GM18499 (cell line): ENCODE measurements at regions not wholly inside any gene's neighbourhood (a gene's known extent, or its start where the extent isn't known, plus 50 kb on each side); places are given as distances from the start of the nearest gene placed in this dataset.

ENCODE experiments used
- ATAC-seq: cut with Tn5 transposase; IDR thresholded peaks from one replicate; pipeline ENCODE4 v1.9.1; 2021; ENCODE audit warnings: moderate number of reproducible peaks; ENCODE audit not compliant: insufficient read depth, unreplicated experiment

GRCh38 chr4:164512124-164512523 lies 241.8 kb upstream of the SMIM31 start:
- no peak for ATAC-seq

DNA sequence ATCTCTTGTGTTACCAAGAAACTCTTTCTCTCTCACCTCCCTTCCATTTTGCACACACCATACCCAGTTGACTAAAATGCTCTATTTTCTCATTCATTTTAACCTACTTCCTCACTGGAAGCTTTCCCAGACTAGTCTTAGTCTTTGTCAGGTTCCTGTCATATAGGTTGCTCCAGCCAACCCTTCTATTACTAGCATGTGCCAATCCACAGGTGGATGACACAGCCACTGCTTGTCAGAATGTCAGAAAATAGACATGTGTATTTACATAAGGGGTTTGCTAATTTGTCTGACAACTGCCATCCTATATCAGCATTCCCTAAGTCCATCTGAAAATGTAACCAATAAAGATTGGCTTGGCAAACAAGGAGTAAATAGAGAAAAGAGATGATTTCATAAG lies 239.2 kb upstream of the SMIM31 start:
- no peak for ATAC-seq

DNA sequence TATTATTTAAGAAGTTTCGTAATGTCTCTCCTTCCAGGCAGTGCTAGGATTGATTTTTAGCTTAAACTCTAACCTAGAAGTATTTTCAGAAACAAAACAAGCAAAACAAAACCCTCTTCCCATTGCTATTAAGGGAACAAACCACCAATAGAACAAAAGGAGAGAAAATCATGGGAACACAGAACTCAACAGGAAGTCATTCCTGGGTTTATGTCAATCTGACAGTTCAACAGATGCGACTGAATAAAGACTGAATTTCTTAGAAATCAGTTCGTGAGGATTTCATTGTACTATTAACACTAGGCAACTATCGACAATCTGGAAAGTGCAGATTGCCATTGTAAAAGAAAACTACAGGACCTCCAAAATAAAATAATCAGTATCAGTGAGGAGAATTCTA lies 229.1 kb upstream of the SMIM31 start:
- no peak for ATAC-seq

DNA sequence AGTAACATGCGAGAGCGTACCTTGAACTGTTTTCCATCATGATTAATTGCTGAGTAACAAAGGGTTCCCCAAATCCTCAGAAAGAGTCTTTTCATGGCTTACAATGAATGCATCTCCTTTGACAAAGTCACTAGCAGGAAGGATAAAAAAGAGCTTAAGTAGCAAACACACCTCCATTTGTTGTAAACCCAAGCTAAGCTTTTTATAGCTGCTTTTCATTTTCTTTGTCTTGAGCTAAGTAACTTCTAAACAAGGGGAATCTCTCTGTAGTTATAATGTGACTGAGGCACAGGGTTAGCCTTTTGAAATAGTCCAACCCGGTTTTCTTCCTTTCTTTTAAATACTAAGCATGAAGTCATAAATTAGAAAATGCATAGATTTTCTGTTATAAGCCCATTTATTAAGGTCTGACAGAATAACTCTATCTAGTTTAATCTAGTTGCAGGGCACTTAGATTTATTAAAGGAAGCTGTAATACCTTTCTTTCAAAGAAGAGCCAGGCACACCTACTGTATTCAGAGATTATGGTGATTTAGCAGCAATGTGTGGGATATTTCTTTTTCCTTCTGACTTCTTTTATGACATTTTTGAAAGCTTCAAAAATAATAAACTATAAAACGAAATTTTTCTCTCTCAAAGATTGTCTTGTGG lies 226.9 kb upstream of the SMIM31 start:
- no peak for ATAC-seq

DNA sequence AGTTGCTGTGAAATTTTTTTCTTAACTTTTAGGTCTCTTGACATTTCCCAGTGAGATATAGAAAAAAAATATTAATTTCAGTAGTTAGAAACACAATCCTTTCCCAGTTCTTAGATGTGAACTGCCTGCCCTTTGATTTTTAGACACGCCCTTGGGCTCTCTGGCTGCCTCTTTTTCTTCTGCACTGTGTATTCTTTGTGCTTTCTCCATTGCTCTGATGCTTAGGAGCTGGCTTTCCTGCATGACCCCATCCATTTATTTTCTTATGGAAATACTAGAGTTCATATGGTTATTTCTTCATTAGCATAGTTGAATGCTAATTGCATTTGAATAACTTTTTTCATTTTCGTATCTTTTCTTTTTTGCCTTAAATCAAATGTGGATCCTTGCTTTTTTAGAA lies 224.9 kb upstream of the SMIM31 start:
- no peak for ATAC-seq

DNA sequence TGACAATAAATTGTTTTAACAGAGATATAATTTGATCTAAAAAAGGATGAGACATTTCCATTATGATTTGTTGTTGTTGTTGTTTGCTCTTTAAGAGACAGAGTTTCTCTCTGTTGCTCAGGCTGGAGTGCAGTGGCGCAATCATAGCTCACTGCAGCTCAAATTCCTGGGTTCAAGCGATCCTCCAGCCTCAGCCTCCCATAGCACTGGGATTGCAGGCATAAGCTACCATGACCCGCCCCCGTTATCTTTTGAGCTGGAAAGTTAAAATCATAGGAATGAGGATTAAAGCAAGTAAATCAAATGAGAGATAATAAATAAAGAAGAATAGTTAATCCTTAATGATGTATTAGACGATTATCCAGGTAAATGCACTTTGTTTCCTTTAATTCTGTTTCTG lies 224.4 kb upstream of the SMIM31 start:
- no peak for ATAC-seq

DNA sequence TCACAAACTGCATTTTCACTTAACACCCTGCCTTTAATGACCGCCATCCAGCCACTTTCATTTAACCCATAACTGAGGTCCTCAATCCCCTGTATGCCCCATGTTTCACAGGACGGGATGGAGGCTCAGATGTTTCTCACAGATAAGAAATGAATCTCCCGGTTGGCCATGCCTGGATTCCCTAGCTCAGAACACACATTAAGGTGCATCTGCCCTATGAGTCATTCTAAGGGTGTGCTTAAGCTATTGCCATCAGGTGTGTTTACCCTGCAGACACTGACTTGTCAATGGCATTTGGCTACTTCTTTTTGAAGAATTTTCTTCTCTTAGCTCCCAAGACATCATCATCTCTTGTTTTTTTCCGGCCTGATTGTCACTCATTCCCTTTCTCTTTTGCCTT lies 222.6 kb upstream of the SMIM31 start:
- ATAC-seq = no peak

DNA sequence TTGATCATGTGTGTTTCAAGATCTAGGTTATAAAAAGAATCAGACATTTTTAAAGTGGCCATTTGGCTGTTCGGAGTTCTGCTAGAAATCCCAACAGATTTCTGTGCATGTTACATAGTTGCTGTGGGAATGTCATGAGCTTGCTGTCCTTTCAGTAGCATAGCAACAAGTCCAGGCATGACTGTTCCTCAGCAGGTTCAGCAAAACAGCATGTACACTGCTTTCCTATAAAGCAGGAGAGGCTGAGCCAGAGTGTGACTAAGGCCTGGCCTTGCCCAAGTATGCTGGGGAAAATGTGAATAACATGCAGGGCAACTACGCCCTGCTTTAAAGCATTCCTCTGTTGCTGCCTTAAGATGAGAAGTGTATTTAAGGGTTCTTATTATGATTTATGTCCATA lies 217.1 kb upstream of the SMIM31 start:
- no peak for ATAC-seq

GRCh38 chr4:164538097-164538496 lies 215.8 kb upstream of the SMIM31 start:
- no peak for ATAC-seq

- ATAC-seq = no peak
Measured at GRCh38 chr4:164540987-164541386, 212.9 kb upstream of the SMIM31 start.

- ATAC-seq = no peak
Measured at GRCh38 chr4:164542431-164542830, 211.5 kb upstream of the SMIM31 start.

- no peak for ATAC-seq
Measured at GRCh38 chr4:164550989-164551712, 202.8 kb upstream of the SMIM31 start.

DNA sequence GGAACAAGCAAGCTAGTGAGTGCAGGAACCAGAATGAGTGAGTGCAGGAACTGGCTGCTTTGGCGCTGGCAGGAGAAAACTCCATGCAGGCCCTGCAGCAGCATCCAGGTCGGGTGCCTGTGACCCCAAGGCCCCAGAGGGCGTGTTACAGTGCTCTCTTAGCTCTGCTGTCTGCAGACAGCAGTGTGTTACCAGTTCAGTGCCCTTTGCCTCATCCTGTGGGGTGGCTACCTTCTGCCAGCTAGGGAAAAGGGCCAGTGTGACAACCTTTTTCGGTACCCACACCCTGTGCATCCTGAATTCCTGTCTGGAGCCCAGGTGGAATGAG lies 202.3 kb upstream of the SMIM31 start:
- ATAC-seq = no peak

- no peak for ATAC-seq
Measured at GRCh38 chr4:164571593-164572390, 182.1 kb upstream of the SMIM31 start.

DNA sequence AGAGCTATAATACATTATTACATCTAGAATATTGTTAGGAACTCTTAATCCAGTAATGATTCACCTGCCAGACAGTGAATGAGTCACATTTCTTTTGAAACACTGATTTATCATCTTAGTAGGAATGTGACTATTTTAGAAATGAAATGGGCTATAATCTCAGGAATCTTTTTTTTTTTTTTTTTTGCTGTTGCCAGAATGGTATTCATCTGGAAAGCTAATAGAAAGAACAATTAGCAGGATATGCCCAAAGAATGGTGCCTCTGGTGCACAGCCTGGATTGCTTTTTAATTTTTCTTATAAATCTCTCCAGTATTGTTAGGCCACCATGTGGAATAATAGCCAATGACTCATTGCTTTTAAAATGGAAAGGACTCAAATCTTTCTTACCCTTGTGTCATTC lies 181.1 kb upstream of the SMIM31 start:
- no peak for ATAC-seq

GRCh38 chr4:164575861-164576260 lies 178.1 kb upstream of the SMIM31 start:
- no peak for ATAC-seq

DNA sequence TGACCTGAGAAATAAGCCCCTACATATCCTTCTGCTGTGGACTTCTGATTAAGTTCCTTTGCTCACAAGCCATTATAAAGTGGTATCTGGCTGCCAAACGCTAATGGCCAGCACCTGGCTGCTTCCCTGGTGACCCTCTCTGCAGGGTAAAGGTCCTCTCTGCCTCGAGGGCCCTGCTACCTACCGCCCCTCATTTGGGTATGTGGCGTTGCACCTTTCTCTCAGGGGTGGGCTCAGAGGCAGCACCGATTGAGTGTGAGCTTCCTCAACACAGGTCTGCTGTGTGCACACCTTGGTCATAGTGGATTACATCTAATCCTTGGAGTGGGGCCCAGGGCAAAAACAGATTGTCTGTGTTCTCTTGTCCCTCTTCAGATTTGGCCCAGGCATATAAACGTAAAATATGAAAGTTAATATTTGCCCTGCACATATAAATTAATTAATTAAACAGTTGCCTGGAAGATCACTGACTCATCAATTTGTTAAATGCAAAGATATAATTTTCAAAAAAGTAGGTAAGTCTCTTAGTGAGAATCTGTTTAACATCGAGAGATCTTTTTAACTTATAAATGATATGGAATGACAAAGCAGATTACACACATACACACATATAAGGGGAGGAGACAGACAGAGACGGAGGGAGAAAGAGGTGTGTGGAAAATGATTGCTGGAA lies 174.5 kb upstream of the SMIM31 start:
- no peak for ATAC-seq

DNA sequence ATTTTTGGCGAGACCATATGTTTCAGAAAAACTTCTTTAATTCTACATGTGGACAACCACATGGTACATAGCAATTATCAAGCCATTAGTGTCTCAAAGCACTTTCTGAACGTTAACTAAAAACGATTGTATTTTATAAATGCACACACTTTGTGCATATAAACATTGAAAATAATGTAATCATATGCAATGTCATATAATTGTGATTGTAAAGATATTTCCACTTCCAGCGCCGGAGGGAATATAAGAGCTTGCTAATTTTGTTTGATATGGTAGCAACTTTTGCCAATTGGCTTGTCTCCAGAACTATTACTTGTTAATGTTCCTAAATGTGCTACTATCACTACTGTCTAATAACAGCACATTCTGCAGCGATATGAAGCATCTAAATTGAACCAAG lies 162.3 kb upstream of the SMIM31 start:
- ATAC-seq = no peak

DNA sequence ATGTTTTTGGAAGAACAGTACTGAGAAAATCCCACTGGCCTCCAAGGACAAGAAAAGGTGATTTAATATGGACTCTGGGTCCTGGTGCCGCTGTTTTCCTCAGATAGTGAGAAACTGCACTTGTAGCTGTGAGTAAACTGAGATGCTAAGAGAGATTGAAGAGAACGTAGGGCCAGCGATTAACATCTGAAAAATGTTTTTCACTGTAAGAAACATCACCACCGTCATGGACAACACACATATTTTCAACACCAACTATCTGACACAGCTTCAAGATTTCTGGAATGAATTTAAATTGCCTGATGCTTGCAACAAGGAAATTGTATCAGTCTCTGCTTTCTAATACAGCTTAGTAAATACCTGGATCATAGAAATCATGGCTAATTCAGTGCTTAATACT lies 158.2 kb upstream of the SMIM31 start:
- ATAC-seq = no peak

- ATAC-seq = no peak
Measured at GRCh38 chr4:164596318-164596878, 157.5 kb upstream of the SMIM31 start.

DNA sequence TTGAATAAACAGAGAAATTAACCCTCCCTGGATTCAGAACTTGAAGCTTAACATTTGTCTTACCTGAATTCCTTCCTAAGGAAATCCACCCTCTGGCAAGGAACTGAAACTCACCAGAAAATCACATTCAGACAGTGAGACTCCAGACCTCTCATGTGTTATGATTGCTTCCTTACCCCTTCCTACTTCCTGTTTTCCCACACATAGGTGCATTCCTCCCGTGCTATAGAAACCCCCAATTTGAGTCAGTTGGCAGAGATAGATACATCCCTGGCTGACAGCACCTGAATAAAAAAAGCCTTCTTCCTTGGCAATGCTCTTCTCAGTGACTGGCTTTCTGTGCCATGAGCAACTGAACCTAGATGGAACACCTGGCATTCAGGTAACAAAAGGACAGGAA lies 157.0 kb upstream of the SMIM31 start:
- ATAC-seq = no peak
